IPS-NIHi11 (cell line): ENCODE measurements at regions not wholly inside any gene's neighbourhood (a gene's known extent, or its start where the extent isn't known, plus 50 kb on each side); places are given as distances from the start of the nearest gene placed in this dataset.
"Not testable (repeated sequence)": the region's sequence is repeated elsewhere in the genome, so short reads cannot be mapped to it uniquely, and the experiment has no call there.

Source experiments
- DNase-seq: peaks from one replicate; pipeline ENCODE4 v3.0.0; 2012; ENCODE audit warnings: mixed read lengths, low spot score

- DNase-seq = peak; percentile 19
Observed at GRCh38 chr9:71363286-71363961, 242.0 kb upstream of the TRPM3 start.

DNA sequence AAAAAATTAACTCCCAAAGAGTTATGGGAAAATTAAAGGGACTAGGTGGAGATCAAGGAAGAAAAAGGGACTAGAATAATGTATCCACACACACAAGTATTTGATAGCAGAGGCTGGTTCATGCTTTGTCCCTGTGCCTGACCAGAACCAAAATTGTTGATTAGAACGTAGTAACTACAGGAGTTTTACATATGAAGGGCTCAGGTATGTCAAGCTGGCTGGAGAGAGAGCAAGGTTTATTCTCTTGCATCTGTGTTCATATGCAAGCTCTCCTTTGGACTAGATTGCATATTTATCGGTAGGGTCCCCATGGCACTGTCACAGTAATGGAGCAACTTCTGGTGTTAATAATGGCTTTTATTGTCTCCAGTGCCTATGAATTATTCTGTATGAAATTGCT is 239.9 kb upstream of the TRPM3 start:
- peak; percentile 7 for DNase-seq

DNA sequence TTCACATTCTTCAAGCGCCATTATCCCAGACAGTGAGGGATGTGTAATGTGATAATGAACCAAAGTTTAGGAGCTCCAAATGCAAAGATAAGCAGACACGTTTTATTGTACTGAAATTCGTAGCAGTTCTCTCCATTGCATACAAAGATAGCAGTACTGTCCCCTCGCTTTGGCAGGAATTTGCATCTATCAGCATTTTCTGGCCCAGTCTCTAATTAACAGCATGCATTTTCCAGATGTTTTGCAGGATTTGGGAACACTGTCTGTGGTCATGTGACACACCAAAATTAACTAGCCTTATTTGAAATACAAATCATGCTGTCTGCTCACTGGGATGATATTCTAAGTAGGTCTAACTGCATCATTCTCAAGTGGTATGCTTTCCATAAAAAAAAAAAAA is 235.9 kb upstream of the TRPM3 start:
- no peak for DNase-seq

DNA sequence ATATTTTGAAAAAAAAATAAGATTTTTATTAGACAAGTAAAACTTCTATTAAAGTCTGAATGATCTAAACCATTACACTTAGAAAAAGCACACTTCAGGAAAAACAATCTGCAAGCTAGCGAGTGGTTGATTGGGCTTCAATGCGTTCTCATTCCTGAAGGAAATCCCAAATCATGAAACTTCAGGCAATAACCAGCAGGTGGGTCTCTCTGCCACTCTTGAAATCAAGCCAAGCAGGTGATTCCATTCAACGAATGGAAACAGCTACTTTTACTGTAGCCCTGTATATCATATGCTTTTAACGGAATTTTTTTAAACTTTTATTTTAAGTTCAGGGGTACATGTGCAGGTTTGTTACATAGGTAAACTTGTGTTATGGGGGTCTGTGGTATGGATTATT is 234.5 kb upstream of the TRPM3 start:
- DNase-seq = peak; percentile 41

GRCh38 chr9:71353720-71354119 is 232.3 kb upstream of the TRPM3 start:
- no peak for DNase-seq

DNA sequence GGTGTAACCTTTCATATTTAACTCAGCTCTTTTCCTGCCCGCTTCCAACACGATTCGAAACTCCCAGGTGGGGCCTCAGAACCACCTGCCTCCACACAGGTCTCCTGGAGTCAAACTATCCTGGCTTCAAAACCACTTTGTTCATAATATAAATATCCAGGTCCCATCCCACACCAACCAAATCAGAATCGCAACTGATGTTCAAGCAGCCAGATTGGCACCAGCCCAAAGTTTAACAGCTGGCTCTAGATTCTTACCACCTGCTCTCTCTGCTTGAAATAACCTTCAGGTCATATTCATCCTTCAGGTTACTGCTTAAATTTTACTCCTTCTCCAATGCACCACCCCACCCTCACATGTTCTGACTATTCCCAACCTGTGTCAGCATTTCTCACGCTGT is 231.4 kb upstream of the TRPM3 start:
- no peak for DNase-seq

- DNase-seq = no peak
Observed at GRCh38 chr9:71349218-71349617, 227.8 kb upstream of the TRPM3 start.

DNA sequence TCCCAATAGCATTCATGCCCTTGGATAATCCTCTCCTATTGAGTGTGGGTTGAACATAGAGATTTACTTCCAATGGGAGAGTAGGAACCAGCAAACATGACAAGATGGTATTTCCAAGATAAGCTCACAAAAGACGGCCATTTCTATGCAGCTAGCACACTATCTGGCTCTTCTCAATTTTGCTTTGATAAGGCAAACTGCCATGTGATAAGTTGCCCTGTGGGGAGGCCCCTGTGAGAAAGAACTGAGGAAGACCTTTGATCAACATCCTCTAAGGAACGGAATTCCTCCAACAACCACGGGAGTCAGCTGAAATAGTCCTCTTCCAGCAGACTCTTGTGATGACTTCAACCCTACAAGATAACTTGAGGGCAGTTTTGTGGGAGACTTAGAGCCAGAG is 211.9 kb upstream of the TRPM3 start:
- no peak for DNase-seq

GRCh38 chr9:71331603-71332002 is 210.2 kb upstream of the TRPM3 start:
- DNase-seq = no peak

GRCh38 chr9:71329873-71330272 is 208.5 kb upstream of the TRPM3 start:
- DNase-seq = no peak

- DNase-seq = no peak
Observed at GRCh38 chr9:71326360-71326759, 204.9 kb upstream of the TRPM3 start.

GRCh38 chr9:71323357-71323756 is 201.9 kb upstream of the TRPM3 start:
- no peak for DNase-seq

- DNase-seq = no peak
Observed at GRCh38 chr9:71322311-71322710, 200.9 kb upstream of the TRPM3 start.

DNA sequence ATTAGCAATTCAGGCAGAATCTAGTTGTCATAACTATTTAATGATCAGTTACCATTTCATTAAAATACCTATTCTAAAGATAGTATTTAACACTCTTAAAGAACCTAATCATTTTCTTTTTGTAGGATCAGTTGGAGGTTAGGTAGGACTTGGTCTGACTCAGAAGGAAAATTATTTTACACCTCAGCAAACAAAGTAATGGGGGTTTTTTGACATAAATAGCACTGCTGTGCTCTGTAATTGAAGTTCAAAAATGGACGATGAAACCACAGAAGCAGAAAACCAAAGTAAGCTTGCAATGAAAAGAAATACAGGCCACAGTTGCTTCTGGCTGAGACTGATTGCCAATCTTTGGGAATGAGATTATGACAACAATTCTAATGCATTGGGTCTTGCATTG is 187.0 kb upstream of the TRPM3 start:
- DNase-seq = no peak

DNA sequence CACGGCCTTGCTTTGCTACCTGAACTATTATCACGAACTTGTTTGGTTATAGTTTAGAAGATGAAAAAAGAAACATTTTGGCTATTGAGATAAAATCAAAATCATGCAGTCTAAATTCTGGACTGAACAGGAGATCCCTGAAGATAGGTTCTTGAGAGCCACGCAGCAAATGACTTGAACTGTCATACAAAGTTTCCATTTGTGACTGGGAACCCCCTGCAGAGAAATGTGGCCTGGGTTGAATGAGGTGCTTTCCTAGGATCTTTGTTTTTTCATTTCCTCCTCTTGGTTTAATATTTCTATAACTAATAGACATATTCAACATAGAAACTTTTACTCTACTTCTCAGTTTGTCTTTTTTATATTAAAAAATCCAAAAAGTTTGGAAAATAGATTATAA is 184.7 kb upstream of the TRPM3 start:
- no peak for DNase-seq

DNA sequence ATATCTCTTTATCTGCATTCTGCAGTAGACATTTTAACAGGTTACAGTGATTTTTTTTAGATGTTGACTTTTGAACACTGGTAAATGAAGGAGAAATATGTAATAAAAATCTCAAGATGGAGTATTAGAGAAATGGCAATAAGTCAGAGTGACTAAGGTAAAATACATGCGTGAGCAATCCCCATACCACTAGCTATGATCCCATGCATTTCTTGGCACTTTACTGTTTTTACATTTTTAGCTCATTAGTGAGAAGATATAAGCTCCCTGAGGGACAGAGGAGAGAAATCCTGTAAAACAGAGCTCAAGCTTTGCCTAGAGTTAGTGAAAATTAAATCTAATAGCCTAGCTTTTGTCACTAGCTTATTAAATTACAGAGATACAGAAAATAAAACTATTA is 181.9 kb upstream of the TRPM3 start:
- no peak for DNase-seq

DNA sequence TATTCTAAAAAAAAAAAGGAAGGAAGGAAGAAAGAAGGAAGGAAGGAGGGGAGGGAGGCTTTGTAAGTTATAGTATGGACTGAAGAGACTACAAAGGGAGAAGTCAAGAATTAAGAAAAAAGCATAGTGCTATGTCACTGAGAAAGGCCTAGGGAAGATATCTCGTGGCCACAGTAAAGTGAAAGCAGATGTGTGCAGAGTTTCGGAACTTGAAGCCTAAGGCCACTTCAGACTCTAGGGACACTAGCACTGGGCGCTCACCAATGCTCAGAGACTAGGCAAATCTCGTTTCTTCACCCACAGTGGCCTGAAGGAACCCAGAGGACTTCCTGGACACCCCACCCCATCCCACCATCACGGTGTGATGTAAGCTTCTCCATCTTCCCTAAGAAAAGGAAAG is 181.4 kb upstream of the TRPM3 start:
- DNase-seq = no peak

GRCh38 chr9:71295928-71296327 is 174.5 kb upstream of the TRPM3 start:
- no peak for DNase-seq

DNA sequence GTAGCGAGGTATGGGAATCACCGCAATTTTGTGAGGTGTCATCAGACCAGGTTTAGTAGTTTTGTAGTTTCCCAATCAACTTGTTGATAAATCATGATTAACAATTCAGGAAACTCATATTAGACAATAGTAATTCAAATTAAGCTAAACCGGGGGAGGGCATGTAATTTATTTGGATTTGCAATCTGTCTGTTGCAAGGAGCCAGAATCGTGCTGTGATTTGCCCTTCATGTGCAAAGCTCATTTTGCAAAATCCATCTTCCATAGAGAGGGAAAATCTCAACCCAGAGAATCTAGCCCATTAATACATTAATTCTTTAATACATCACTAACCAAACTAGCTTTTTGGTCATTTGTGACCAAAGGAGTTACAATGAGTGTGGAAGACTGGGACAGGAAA is 164.7 kb upstream of the TRPM3 start:
- DNase-seq = no peak

GRCh38 chr9:71285191-71285656 is 163.8 kb upstream of the TRPM3 start:
- DNase-seq = peak; percentile 56

GRCh38 chr9:71282116-71282515 is 160.7 kb upstream of the TRPM3 start:
- not testable (repeated sequence) for DNase-seq

- no peak for DNase-seq
Observed at GRCh38 chr9:71279151-71279739, 157.8 kb upstream of the TRPM3 start.

GRCh38 chr9:71273613-71274012 is 152.2 kb upstream of the TRPM3 start:
- DNase-seq = no peak

GRCh38 chr9:71271602-71272001 is 150.2 kb upstream of the TRPM3 start:
- DNase-seq = no peak
